ENCODE measurements at regions not wholly inside any gene's neighbourhood (a gene's known extent, or its start where the extent isn't known, plus 50 kb on each side); places are given as distances from the start of the nearest gene placed in this dataset.

DNA sequence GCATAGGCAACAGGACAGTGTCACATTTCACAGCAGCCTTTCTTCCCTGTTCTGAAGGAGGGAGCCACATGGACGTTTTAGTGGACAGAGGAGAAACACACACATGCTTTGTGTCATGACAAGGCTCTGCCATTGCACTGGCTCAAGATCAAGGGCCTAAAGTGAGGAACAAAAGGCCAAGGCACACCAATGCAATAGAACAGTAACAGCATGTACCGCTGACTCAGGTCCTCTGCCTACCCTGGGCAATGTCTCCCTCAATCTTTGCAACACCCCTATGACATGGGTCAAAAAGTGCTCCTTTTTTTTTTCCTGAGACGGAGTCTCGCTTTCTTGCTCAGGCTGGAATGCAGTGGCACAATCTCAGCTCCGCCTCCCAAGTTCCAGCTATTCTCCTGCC lies 57.8 kb upstream of the SDK1 start:
- ATAC-seq = no peak
- no peak overlapping the region for H3K4me3 ChIP-seq
- no peaks in the 10 kb centered on the region for H3K9me3 ChIP-seq
- H3K4me1 ChIP-seq (ENCODE audit: low read depth) = no peaks in the 10 kb centered on the region
- DNase-seq = no peak
- intact Hi-C loops (cut with DNase I, micrococcal nuclease) = no loop called here
- no peaks in the 10 kb centered on the region for H3K36me3 ChIP-seq (ENCODE audit: low read depth)
- TF ChIP-seq, protein P1, sequence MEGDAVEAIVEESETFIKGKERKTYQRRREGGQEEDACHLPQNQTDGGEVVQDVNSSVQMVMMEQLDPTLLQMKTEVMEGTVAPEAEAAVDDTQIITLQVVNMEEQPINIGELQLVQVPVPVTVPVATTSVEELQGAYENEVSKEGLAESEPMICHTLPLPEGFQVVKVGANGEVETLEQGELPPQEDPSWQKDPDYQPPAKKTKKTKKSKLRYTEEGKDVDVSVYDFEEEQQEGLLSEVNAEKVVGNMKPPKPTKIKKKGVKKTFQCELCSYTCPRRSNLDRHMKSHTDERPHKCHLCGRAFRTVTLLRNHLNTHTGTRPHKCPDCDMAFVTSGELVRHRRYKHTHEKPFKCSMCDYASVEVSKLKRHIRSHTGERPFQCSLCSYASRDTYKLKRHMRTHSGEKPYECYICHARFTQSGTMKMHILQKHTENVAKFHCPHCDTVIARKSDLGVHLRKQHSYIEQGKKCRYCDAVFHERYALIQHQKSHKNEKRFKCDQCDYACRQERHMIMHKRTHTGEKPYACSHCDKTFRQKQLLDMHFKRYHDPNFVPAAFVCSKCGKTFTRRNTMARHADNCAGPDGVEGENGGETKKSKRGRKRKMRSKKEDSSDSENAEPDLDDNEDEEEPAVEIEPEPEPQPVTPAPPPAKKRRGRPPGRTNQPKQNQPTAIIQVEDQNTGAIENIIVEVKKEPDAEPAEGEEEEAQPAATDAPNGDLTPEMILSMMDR (IDR thresholded peaks at IDR 0.05) = no peak

DNA sequence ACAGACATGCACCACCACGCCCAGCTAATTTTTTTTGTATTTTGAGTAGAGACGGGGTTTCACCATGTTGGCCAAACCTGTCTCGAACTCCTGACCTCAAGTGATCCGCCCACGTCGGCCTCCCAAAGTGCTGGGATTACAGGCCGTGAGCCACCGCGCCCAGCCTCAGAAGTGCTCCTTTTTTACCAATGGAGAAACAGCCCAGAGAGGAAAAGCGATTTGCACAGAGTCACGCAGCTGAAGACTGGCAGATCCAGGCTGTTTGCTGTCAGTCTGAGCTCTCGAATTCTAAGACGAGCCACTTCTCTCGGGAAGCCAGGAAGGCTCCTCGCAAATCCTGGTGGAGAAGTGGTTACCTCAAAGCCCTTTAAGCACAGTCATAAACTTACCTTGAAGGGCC lies 57.4 kb upstream of the SDK1 start:
- intact Hi-C loops (cut with DNase I, micrococcal nuclease) = no loop called here
- Histone ChIP-seq H3K36me3 (ENCODE audit: low read depth) (no peaks in the 10 kb centered on the region), H3K4me1 (ENCODE audit: low read depth) (no peaks in the 10 kb centered on the region), H3K9me3 (no peaks in the 10 kb centered on the region), H3K4me3 (no peak overlapping the region)
- TF ChIP-seq, protein P1 (IDR thresholded peaks at IDR 0.05) = no peak
- DNase-seq = no peak
- no peak for ATAC-seq

DNA sequence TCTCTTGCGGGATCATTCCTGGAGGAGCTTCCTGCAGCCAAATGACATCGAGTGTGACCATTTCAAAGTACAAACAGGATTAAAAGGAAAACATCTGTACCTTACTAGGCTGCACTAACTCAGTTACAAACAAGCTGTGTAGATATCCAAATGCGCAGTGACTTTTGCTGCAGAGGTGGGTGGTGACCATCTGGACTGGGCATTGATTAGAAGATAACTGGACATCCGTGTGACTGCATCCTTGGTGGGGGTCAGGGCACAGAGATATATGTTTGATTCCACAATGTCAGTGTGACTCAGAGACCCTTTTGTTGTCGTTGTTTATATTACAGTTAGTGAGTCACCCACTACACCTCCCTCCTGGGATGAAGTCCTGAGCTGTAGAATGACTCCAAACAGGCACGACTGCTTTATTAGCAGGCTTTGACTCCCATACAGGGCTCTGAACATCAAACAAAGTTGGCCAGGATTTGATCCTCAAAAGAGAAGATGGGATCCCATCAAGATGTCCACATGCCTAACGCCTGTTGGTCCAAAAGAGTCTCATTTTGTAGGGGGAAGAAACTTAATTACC lies 56.7 kb upstream of the SDK1 start:
- no peak for ATAC-seq
- TF ChIP-seq, protein P1 (IDR thresholded peaks at IDR 0.05) = no peak
- Histone ChIP-seq H3K4me1 (ENCODE audit: low read depth) (no peaks in the 10 kb centered on the region), H3K9me3 (no peaks in the 10 kb centered on the region), H3K36me3 (ENCODE audit: low read depth) (no peaks in the 10 kb centered on the region), H3K4me3 (no peak overlapping the region)
- DNase-seq = no peak
- intact Hi-C loops (cut with DNase I, micrococcal nuclease) = no loop called here

DNA sequence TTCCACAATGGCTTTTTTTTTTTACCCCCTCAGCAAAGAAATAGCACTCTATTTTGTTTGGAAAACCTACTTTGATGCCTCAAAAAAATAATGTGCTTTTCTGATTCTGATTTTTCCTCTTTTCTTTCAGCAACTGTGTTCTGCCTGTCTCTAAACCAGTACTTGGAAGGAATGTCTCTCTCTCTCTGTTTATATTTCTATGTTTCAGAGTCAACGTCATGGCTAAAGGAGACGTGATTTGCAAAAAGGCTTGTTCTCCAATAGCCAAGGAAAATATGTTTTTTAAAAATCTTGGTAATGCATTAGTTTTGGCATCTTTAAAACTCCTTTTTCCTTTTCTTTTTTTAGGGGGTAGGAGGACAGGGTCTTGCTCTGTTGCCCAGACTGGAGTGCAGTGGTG lies 56.0 kb upstream of the SDK1 start:
- TF ChIP-seq, protein P1 (IDR thresholded peaks at IDR 0.05) = no peak
- Histone ChIP-seq H3K4me1 (ENCODE audit: low read depth) (no peaks in the 10 kb centered on the region), H3K9me3 (no peaks in the 10 kb centered on the region), H3K36me3 (ENCODE audit: low read depth) (no peaks in the 10 kb centered on the region), H3K4me3 (no peak overlapping the region)
- ATAC-seq = no peak
- no peak for DNase-seq
- intact Hi-C loops (cut with DNase I, micrococcal nuclease) = no loop called here

DNA sequence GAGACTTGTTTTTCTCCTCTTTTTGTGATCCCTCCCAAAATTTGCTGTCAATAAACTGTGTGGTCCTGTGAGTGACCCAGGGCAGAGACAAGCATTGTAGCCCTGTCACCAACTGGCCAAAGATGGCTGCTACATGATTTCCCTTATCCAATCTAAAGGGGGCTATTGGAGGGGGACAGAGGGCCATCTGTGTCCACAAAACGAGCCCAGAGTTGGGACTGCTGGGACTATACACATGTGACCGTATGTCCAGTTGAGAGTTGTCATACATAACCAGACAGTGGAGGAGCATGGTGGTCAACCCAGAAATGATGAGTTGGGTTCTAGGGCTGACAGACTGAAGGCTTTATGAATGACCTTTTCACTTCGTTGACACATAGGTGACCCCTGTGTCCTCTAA lies 55.3 kb upstream of the SDK1 start:
- no peak overlapping the region for H3K4me3 ChIP-seq
- H3K4me1 ChIP-seq (ENCODE audit: low read depth) = no peaks in the 10 kb centered on the region
- H3K36me3 ChIP-seq (ENCODE audit: low read depth) = no peaks in the 10 kb centered on the region
- intact Hi-C loops (cut with DNase I, micrococcal nuclease) = no loop called here
- ATAC-seq = no peak
- no peaks in the 10 kb centered on the region for H3K9me3 ChIP-seq
- TF ChIP-seq, protein P1 (IDR thresholded peaks at IDR 0.05) = no peak
- DNase-seq = no peak

DNA sequence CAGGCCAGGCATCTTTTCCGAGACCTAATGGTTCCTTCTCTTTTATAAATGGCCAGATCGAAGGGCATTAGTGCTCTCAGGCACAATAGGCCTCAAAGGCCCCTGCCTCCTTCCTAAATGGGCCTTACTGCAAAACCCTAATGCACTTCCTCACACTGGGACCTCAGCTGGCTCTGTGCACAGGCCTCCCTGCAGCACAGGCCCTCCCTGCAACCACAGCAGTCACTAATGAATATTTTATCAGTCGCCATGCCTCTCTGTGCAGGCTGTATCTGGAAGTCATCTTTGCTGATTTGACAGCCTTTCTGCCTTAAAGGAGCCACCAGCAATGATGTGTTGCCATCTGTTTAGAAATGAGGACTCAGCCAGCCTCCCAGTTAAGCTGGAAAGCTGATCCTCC lies 54.9 kb upstream of the SDK1 start:
- ATAC-seq (no peak), DNase-seq (no peak)
- TF ChIP-seq, protein P1 (IDR thresholded peaks at IDR 0.05) = no peak
- intact Hi-C loops (cut with DNase I, micrococcal nuclease) = no loop called here
- no peak overlapping the region for H3K4me3 ChIP-seq
- H3K36me3 ChIP-seq (ENCODE audit: low read depth) = no peaks in the 10 kb centered on the region
- no peaks in the 10 kb centered on the region for H3K4me1 ChIP-seq (ENCODE audit: low read depth)
- H3K9me3 ChIP-seq = no peaks in the 10 kb centered on the region

All from mucosa of descending colon (tissue), 3 donors.